ENCODE measurements at regions not wholly inside any gene's neighbourhood (a gene's known extent, or its start where the extent isn't known, plus 50 kb on each side); places are given as distances from the start of the nearest gene placed in this dataset.

DNA sequence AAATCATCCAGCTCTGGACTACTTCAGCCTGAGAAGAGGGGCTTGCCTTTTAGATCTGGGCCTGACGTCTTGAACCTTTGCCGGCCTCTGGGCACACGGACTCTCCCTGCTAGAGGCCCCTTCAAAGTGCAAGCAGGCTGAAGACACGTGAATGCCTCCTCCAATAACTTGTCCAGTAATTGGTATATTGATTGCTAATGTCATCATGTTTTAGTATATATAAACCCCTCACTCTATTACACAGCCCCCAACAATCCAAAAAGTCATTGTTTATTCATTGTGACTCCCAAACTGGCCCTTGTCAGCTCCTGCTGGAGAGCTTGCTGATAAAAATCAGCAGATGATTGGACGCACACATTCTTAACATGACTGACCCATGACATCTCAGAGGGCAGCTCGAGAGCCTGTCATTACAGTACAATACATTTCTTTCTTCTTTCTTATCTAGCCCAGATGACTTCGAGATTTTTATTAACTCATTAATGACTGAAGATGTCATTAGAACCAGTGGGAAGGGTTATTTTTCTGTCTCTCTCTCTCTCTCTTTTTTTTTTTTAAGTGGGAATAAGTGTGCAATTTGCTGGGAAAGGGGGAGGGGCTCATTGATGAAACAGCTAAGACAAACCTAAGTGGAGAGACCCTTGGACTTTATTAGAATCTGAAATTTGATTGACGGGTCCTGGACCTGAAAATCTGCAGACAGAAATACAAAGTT is 65.5 kb upstream of the NR2F2 start:
- no peak for TF ChIP-seq POLR2A (IDR thresholded peaks at IDR 0.05)
- TF ChIP-seq, protein P1, sequence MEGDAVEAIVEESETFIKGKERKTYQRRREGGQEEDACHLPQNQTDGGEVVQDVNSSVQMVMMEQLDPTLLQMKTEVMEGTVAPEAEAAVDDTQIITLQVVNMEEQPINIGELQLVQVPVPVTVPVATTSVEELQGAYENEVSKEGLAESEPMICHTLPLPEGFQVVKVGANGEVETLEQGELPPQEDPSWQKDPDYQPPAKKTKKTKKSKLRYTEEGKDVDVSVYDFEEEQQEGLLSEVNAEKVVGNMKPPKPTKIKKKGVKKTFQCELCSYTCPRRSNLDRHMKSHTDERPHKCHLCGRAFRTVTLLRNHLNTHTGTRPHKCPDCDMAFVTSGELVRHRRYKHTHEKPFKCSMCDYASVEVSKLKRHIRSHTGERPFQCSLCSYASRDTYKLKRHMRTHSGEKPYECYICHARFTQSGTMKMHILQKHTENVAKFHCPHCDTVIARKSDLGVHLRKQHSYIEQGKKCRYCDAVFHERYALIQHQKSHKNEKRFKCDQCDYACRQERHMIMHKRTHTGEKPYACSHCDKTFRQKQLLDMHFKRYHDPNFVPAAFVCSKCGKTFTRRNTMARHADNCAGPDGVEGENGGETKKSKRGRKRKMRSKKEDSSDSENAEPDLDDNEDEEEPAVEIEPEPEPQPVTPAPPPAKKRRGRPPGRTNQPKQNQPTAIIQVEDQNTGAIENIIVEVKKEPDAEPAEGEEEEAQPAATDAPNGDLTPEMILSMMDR (IDR thresholded peaks at IDR 0.05): no peak
- DNase-seq: no peak
- intact Hi-C loops (cut with DNase I; ENCODE audit: low total_unique reads): no loop called here

DNA sequence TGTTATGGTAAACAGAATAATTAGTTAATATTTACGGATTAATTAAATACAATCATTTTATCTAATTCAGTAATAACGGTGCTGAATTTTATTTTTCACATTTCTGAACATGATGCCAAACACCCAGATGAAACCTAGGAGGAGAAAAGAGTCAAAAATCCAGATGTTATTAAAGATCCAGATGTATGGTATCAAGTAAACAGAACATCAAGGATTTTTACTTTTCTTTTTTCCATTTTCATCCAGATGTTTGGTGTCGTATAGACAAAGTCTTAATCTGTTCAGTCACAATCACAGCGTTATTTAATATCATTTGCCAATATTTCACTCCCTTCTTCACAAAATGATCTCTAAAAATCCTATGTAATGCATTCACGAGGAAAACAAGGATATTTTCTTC is 64.0 kb upstream of the NR2F2 start:
- DNase-seq: no peak
- Histone ChIP-seq H3K4me3 (no peak overlapping the region), H3K27ac (no peak overlapping the region), H3K9me3 (no peaks in the 10 kb centered on the region), H3K36me3 (no peaks in the 10 kb centered on the region), H3K4me1 (peaks cover 0 to under 1% of the 10 kb centered on the region in 2 donors), H3K27me3 (no peaks in the 10 kb centered on the region)
- intact Hi-C loops (cut with DNase I; ENCODE audit: low total_unique reads): no loop called here
- TF ChIP-seq, protein P1 (IDR thresholded peaks at IDR 0.05): no peak
- no peak for TF ChIP-seq POLR2A (IDR thresholded peaks at IDR 0.05)

More for the DNA sequence above, 65.5 kb upstream of the NR2F2 start:
- Histone ChIP-seq H3K36me3 (no peaks in the 10 kb centered on the region), H3K27me3 (no peaks in the 10 kb centered on the region), H3K4me1 (peaks cover 0 to 4% of the 10 kb centered on the region in 2 donors), H3K4me3 (no peak overlapping the region), H3K27ac (no peak overlapping the region), H3K9me3 (no peaks in the 10 kb centered on the region)

DNA sequence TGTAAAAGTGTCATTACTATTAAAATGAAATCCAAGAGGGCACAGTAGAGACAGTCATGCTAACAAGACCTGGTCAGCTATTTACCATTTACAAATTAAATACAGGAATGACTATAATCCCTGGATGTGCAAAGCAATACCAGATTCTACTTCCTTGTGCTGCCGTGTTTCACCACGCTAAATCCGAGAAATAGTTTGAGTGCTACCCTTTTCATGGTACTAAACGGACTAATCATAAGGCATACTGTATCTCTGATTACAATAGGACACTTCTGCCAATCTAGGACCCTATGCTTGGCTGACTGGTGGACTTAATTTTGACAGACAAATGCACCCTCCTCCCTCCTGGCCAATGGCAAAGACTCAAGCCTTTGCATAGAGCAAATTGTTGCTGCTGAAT is 63.0 kb upstream of the NR2F2 start:
- no peak overlapping the region for H3K4me3 ChIP-seq
- no peaks in the 10 kb centered on the region for H3K4me1 ChIP-seq
- H3K27ac ChIP-seq: no peak overlapping the region
- no peak for DNase-seq
- TF ChIP-seq, protein P1 (IDR thresholded peaks at IDR 0.05): no peak
- no peak for TF ChIP-seq POLR2A (IDR thresholded peaks at IDR 0.05)
- intact Hi-C loops (cut with DNase I; ENCODE audit: low total_unique reads): no loop called here
- H3K9me3 ChIP-seq: no peaks in the 10 kb centered on the region
- no peaks in the 10 kb centered on the region for H3K27me3 ChIP-seq
- H3K36me3 ChIP-seq: no peaks in the 10 kb centered on the region

DNA sequence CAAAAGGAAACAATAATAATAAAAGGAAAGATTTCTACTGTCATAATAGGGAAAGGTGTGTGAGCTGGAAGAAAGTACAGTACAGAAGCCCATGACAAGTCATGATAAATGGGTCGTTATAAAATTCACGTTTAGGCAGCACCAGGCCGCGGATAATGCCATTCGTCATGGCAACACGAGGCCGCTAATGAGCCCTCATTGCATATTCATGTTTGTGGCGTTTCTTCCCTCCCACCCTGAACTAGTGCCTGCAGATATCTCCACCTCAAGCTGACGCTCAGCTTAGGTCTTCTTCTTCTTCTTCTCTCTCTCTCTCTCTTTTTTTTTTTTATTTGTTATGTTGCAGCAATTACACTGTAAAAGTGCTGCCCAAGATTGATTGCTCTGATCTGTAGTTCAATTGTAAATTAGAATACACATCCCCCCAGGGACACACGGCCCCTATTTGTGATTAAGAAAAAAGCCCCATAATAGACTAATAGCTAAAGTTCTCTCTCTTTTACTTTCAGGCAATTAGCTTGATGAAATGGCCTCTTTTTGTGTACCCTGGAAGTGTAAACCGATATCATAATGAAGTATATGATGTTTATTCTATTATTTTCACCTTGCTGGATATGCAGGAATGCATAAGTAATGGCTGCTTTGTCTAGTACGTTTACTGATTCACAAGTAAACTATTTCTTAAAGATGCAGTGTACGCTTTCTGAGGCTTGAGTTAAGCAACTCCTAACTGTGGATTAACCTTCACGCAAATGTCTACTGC is 61.9 kb upstream of the NR2F2 start:
- intact Hi-C loops (cut with DNase I; ENCODE audit: low total_unique reads): no loop called here

More for the DNA sequence above, 61.9 kb upstream of the NR2F2 start:
- Histone ChIP-seq H3K4me1 (no peaks in the 10 kb centered on the region), H3K27me3 (no peaks in the 10 kb centered on the region), H3K36me3 (no peaks in the 10 kb centered on the region), H3K4me3 (no peak overlapping the region), H3K9me3 (no peaks in the 10 kb centered on the region), H3K27ac (no peak overlapping the region)
- no peak for DNase-seq
- TF ChIP-seq, protein P1 (IDR thresholded peaks at IDR 0.05): no peak
- TF ChIP-seq POLR2A (IDR thresholded peaks at IDR 0.05): no peak

Data from uterus (tissue), 3 donors.